CD14-positive monocyte (primary cell): ENCODE measurements at regions not wholly inside any gene's neighbourhood (a gene's known extent, or its start where the extent isn't known, plus 50 kb on each side); places are given as distances from the start of the nearest gene placed in this dataset.

Experiments
- DNase-seq, 3 donors: peaks; one replicate each; pipeline ENCODE4 v3.0.0-alpha.2; 2011 to 2022
- H2AFZ ChIP-seq: 2 replicates; pipeline ENCODE4 v1.6.0; 2012; ENCODE audit warnings: mild to moderate bottlenecking, low read depth, low read length, inconsistent platforms; ENCODE audit not compliant: insufficient read depth, poor library complexity, severe bottlenecking
- H3K27ac ChIP-seq, 2 donors: 1 replicate in 1 of 2; 2 replicates in 1 of 2; pipeline ENCODE4 v1.5.1; 2012 to 2013; ENCODE audit warnings: low read length in 2 of 2, control low read depth in 1 of 2, inconsistent platforms in 1 of 2, low read depth in 1 of 2, mild to moderate bottlenecking in 1 of 2
- H3K27me3 ChIP-seq, 2 donors: one replicate each; pipeline versions ENCODE4 v1.6.0 to v1.6.1; 2011 to 2013; ENCODE audit warnings: low read length in 2 of 2; ENCODE audit not compliant: control insufficient read depth in 2 of 2, insufficient read depth in 2 of 2
- H3K36me3 ChIP-seq, 2 donors: replicated peaks in 1 of 2; 1 replicate in 1 of 2; 2 replicates in 1 of 2; pipeline versions ENCODE4 v1.5.1 to v1.6.1; 2012 to 2013; ENCODE audit warnings: low read length in 2 of 2, control low read depth in 1 of 2, inconsistent platforms in 1 of 2, mild to moderate bottlenecking in 1 of 2; ENCODE audit not compliant: insufficient read depth in 2 of 2, control insufficient read depth in 1 of 2
- H3K4me1 ChIP-seq, 2 donors: 1 replicate in 1 of 2; 2 replicates in 1 of 2; pipeline versions ENCODE4 v1.5.1 to v1.6.1; 2012 to 2013; ENCODE audit warnings: low read length in 2 of 2, control low read depth in 1 of 2, inconsistent platforms in 1 of 2, mild to moderate bottlenecking in 1 of 2, moderate library complexity in 1 of 2; ENCODE audit not compliant: insufficient read depth in 2 of 2, control insufficient read depth in 1 of 2
- H3K4me2 ChIP-seq: replicated peaks from 2 replicates; pipeline ENCODE3; 2012; ENCODE audit warnings: low read length, moderate library complexity, mild to moderate bottlenecking; ENCODE audit not compliant: poor library complexity, severe bottlenecking; ENCODE audit errors: extremely low read depth
- H3K4me3 ChIP-seq, 3 experiments: fragments of 200-600 bp in 1 of 3; sonication (generic) in 1 of 3; replicated peaks in 1 of 3; 1 replicate in 2 of 3; 2 replicates in 1 of 3; pipeline ENCODE4 v1.5.1; 2011 to 2013; ENCODE audit warnings: low read length in 3 of 3, mild to moderate bottlenecking in 3 of 3, control low read depth in 2 of 3, low read depth in 2 of 3, inconsistent platforms in 1 of 3, moderate library complexity in 1 of 3
- H3K79me2 ChIP-seq: 2 replicates; pipeline ENCODE4 v1.6.0; 2012; ENCODE audit warnings: mild to moderate bottlenecking, control low read depth, inconsistent platforms, low read length, moderate library complexity; ENCODE audit not compliant: insufficient read depth
- H3K9ac ChIP-seq: 2 replicates; pipeline ENCODE4 v1.6.0; 2017; ENCODE audit warnings: low read length, mild to moderate bottlenecking; ENCODE audit not compliant: insufficient read depth, poor library complexity, severe bottlenecking
- H3K9me3 ChIP-seq, 2 donors: replicated peaks in 1 of 2; 1 replicate in 1 of 2; 2 replicates in 1 of 2; pipeline versions ENCODE4 v1.5.1 to v1.6.1; 2012 to 2013; ENCODE audit warnings: low read length in 2 of 2, control low read depth in 1 of 2; ENCODE audit not compliant: control insufficient read depth in 1 of 2, insufficient read depth in 1 of 2
- H4K20me1 ChIP-seq: 2 replicates; pipeline ENCODE4 v1.6.0; 2012; ENCODE audit warnings: mild to moderate bottlenecking, low read length, control low read depth, moderate library complexity; ENCODE audit not compliant: insufficient read depth
- H3K27ac Mint-ChIP-seq, 7 donors: one replicate each; pipeline ENCODE4 v1.8.0; 2020; ENCODE audit warnings: mild to moderate bottlenecking in 7 of 7, mixed read lengths in 7 of 7, moderate library complexity in 6 of 7, inconsistent platforms in 2 of 7
- H3K27me3 Mint-ChIP-seq, 3 donors: one replicate each; pipeline ENCODE4 v1.8.0; 2021 to 2022; ENCODE audit warnings: low read depth in 3 of 3, mild to moderate bottlenecking in 3 of 3, mixed read lengths in 3 of 3, moderate library complexity in 3 of 3, inconsistent platforms in 1 of 3
- H3K36me3 Mint-ChIP-seq, 2 donors: one replicate each; pipeline ENCODE4 v1.8.0; 2020; ENCODE audit warnings: mixed read lengths in 2 of 2, inconsistent platforms in 1 of 2, mild to moderate bottlenecking in 1 of 2
- H3K4me1 Mint-ChIP-seq: one replicate; pipeline ENCODE4 v1.8.0; 2020; ENCODE audit warnings: mild to moderate bottlenecking, mixed read lengths
- H3K4me3 Mint-ChIP-seq, 2 donors: one replicate each; pipeline ENCODE4 v1.8.0; 2020; ENCODE audit warnings: mild to moderate bottlenecking in 2 of 2, mixed read lengths in 2 of 2, moderate library complexity in 1 of 2
- H3K9me3 Mint-ChIP-seq, 7 donors: one replicate each; pipeline ENCODE4 v1.8.0; 2020 to 2022; ENCODE audit warnings: mixed read lengths in 7 of 7, mild to moderate bottlenecking in 6 of 7, moderate library complexity in 6 of 7, inconsistent platforms in 2 of 7
- CTCF ChIP-seq: fragments of 200-600 bp; IDR thresholded peaks from one replicate; pipeline ENCODE4 v1.8.0; 2022; ENCODE audit warnings: antibody characterized with exemption, mild to moderate bottlenecking
- WGBS: methylation state at CpG from one replicate; pipeline ENCODE4 v1.1.5; 2013; ENCODE audit warnings: missing lambda C conversion rate; ENCODE audit not compliant: insufficient coverage; 5-methylcytosine and 5-hydroxymethylcytosine counted together
- intact Hi-C, 2 donors: fragments of 100-400 bp; cut with micrococcal nuclease; formaldehyde crosslinking; loops; one replicate each; pipeline versions ENCODE4 v1.15.0 to v1.15.1; 2023

GRCh38 chr6:122339661-122340060, 59.8 kb upstream of the HSF2 start:
- Histone ChIP-seq H3K4me1 (no peaks in the 10 kb centered on the region), H3K4me3 (no peak overlapping the region), H4K20me1 (no peaks in the 10 kb centered on the region), H3K79me2 (no peaks in the 10 kb centered on the region), H3K36me3 (no peaks in the 10 kb centered on the region), H3K4me2 (no peak overlapping the region), H3K9ac (no peak overlapping the region), H3K27me3 (no peaks in the 10 kb centered on the region), H3K9me3 (no peaks in the 10 kb centered on the region), H2AFZ (no peak overlapping the region), H3K27ac (no peak overlapping the region)
- Mint-ChIP-seq H3K9me3 (peaks cover 0 to 2% (median 0%) of the 10 kb centered on the region in 7 donors), H3K27ac (no peak overlapping the region), H3K4me3 (no peak overlapping the region), H3K4me1 (no peaks in the 10 kb centered on the region), H3K27me3 (peaks cover 0 to 3% (median 3%) of the 10 kb centered on the region in 3 donors), H3K36me3 (no peaks in the 10 kb centered on the region)
- no peak for DNase-seq
- no peak for TF ChIP-seq CTCF
- intact Hi-C loops = no loop called here
- 0% methylated on average over 1 of the region's 2 CpGs for WGBS

GRCh38 chr6:122347280-122347679, 52.2 kb upstream of the HSF2 start:
- WGBS = 60% methylated on average over 2 of the region's 2 CpGs
- Histone ChIP-seq H3K9ac (no peak overlapping the region), H3K36me3 (no peaks in the 10 kb centered on the region), H3K79me2 (no peaks in the 10 kb centered on the region), H4K20me1 (no peaks in the 10 kb centered on the region), H3K27me3 (no peaks in the 10 kb centered on the region), H3K4me1 (no peaks in the 10 kb centered on the region), H3K9me3 (no peaks in the 10 kb centered on the region), H3K4me3 (no peak overlapping the region), H2AFZ (no peak overlapping the region), H3K27ac (no peak overlapping the region), H3K4me2 (no peak overlapping the region)
- no peak overlapping the region for H3K27ac Mint-ChIP-seq
- DNase-seq = no peak
- no peak overlapping the region for H3K4me3 Mint-ChIP-seq
- H3K4me1 Mint-ChIP-seq = no peaks in the 10 kb centered on the region
- peaks cover 0 to 2% (median 0%) of the 10 kb centered on the region in 7 donors for H3K9me3 Mint-ChIP-seq
- intact Hi-C loops = no loop called here
- no peaks in the 10 kb centered on the region for H3K36me3 Mint-ChIP-seq
- no peak for TF ChIP-seq CTCF
- H3K27me3 Mint-ChIP-seq = peaks cover 0 to 1% (median 0%) of the 10 kb centered on the region in 3 donors
